ENCODE measurements at regions not wholly inside any gene's neighbourhood (a gene's known extent, or its start where the extent isn't known, plus 50 kb on each side); places are given as distances from the start of the nearest gene placed in this dataset.

GRCh38 chr5:158546748-158547147 is 553.0 kb downstream of the EBF1 start:
- 84 to 89% methylated on average over 9 of the region's 9 CpGs for WGBS, 2 donors
- H3K9ac ChIP-seq (ENCODE audit: insufficient read depth in 1 of 2, low read length in 2 of 2), result no peak overlapping the region
- H3K4me3 ChIP-seq, result no peak overlapping the region
- no peak for DNase-seq
- no peaks in the 10 kb centered on the region for H3K4me1 ChIP-seq (ENCODE audit: control insufficient read depth in 5 of 5, insufficient read depth in 5 of 5, low read length in 5 of 5)
- ATAC-seq (ENCODE audit: insufficient read depth, low FRiP score), result no peak
- H3K9me3 ChIP-seq (ENCODE audit: control insufficient read depth in 4 of 4, insufficient read depth in 3 of 4, low read length in 3 of 4), result peaks cover 0 to 5% (median 0%) of the 10 kb centered on the region in 4 donors
- H3K36me3 ChIP-seq (ENCODE audit: control insufficient read depth in 4 of 4, insufficient read depth in 4 of 4, low read length in 4 of 4), result no peaks in the 10 kb centered on the region
- no peaks in the 10 kb centered on the region for H3K27me3 ChIP-seq (ENCODE audit: control insufficient read depth in 3 of 3, insufficient read depth in 3 of 3, low read length in 2 of 3)
- no peak for TF ChIP-seq CTCF (IDR thresholded peaks at IDR 0.05; ENCODE audit: control extremely low read depth, extremely low read depth)
- no peak overlapping the region for H3K27ac ChIP-seq (ENCODE audit: low read depth in 1 of 2, low read length in 1 of 2)

- peaks cover 0 to 5% (median 0%) of the 10 kb centered on the region in 4 donors for H3K9me3 ChIP-seq (ENCODE audit: control insufficient read depth in 4 of 4, insufficient read depth in 3 of 4, low read length in 3 of 4)
Observed at GRCh38 chr5:158545949-158546530, 553.7 kb downstream of the EBF1 start.

GRCh38 chr5:158544388-158545339 is 555.1 kb downstream of the EBF1 start:
- TF ChIP-seq CTCF (IDR thresholded peaks at IDR 0.05; ENCODE audit: control extremely low read depth, extremely low read depth), result no peak
- Histone ChIP-seq H3K27ac (ENCODE audit: low read depth in 1 of 2, low read length in 1 of 2) (peak overlapping the region in 1 of 2 donors; percentile 6), H3K9ac (ENCODE audit: insufficient read depth in 1 of 2, low read length in 2 of 2) (no peak overlapping the region), H3K27me3 (ENCODE audit: control insufficient read depth in 3 of 3, insufficient read depth in 3 of 3, low read length in 2 of 3) (no peaks in the 10 kb centered on the region), H3K36me3 (ENCODE audit: control insufficient read depth in 4 of 4, insufficient read depth in 4 of 4, low read length in 4 of 4) (no peaks in the 10 kb centered on the region), H3K4me1 (ENCODE audit: control insufficient read depth in 5 of 5, insufficient read depth in 5 of 5, low read length in 5 of 5) (no peaks in the 10 kb centered on the region), H3K4me3 (no peak overlapping the region), H3K9me3 (ENCODE audit: control insufficient read depth in 4 of 4, insufficient read depth in 3 of 4, low read length in 3 of 4) (peaks cover 0 to 5% (median 0%) of the 10 kb centered on the region in 4 donors)
- ATAC-seq (ENCODE audit: insufficient read depth, low FRiP score) (no peak), DNase-seq (no peak)
- 73 to 93% methylated on average over 3 of the region's 3 CpGs for WGBS, 2 donors

More at GRCh38 chr5:158545949-158546530, 553.7 kb downstream of the EBF1 start:
- no peak overlapping the region for H3K27ac ChIP-seq (ENCODE audit: low read depth in 1 of 2, low read length in 1 of 2)
- H3K4me3 ChIP-seq, result no peak overlapping the region
- DNase-seq, result no peak
- no peaks in the 10 kb centered on the region for H3K27me3 ChIP-seq (ENCODE audit: control insufficient read depth in 3 of 3, insufficient read depth in 3 of 3, low read length in 2 of 3)
- no peak overlapping the region for H3K9ac ChIP-seq (ENCODE audit: insufficient read depth in 1 of 2, low read length in 2 of 2)
- 73 to 94% methylated on average over 2 of the region's 2 CpGs for WGBS, 2 donors
- ATAC-seq (ENCODE audit: insufficient read depth, low FRiP score), result no peak
- no peaks in the 10 kb centered on the region for H3K36me3 ChIP-seq (ENCODE audit: control insufficient read depth in 4 of 4, insufficient read depth in 4 of 4, low read length in 4 of 4)
- no peak for TF ChIP-seq CTCF (IDR thresholded peaks at IDR 0.05; ENCODE audit: control extremely low read depth, extremely low read depth)
- H3K4me1 ChIP-seq (ENCODE audit: control insufficient read depth in 5 of 5, insufficient read depth in 5 of 5, low read length in 5 of 5), result no peaks in the 10 kb centered on the region

Data from lung (tissue), 11 donors.